Gastrocnemius medialis (tissue), 4 donors: ENCODE measurements at regions not wholly inside any gene's neighbourhood (a gene's known extent, or its start where the extent isn't known, plus 50 kb on each side); places are given as distances from the start of the nearest gene placed in this dataset.

Experiments
- CTCF ChIP-seq, 5 experiments: fragments of 450-650 bp in 3 of 5; fragments of 200-600 bp in 2 of 5; sonication (generic) in 2 of 5; IDR thresholded peaks in 4 of 5; conservative IDR thresholded peaks in 1 of 5; 1 replicate in 4 of 5; 2 replicates in 1 of 5; pipeline ENCODE4 v1.5.1; 2016 to 2019; ENCODE audit warnings: antibody characterized with exemption in 5 of 5, mild to moderate bottlenecking in 3 of 5, moderate library complexity in 3 of 5
- POLR2A ChIP-seq, 2 donors: fragments of 450-650 bp; IDR thresholded peaks; one replicate each; pipeline ENCODE4 v1.6.1; 2017; ENCODE audit warnings: antibody characterized with exemption in 2 of 2, mild to moderate bottlenecking in 2 of 2, moderate library complexity in 2 of 2

GRCh38 chr5:145129797-145130196 lies 705.3 kb downstream of the PRELID2 start:
- TF ChIP-seq CTCF (IDR thresholded peaks at IDR 0.05 in 4 of 5, conservative IDR thresholded peaks at IDR 0.05 in 1 of 5) (no peak), POLR2A (IDR thresholded peaks at IDR 0.05) (no peak)
